ENCODE measurements at regions not wholly inside any gene's neighbourhood (a gene's known extent, or its start where the extent isn't known, plus 50 kb on each side); places are given as distances from the start of the nearest gene placed in this dataset.
"Not testable (repeated sequence)": the region's sequence is repeated elsewhere in the genome, so short reads cannot be mapped to it uniquely, and the experiment has no call there.

DNA sequence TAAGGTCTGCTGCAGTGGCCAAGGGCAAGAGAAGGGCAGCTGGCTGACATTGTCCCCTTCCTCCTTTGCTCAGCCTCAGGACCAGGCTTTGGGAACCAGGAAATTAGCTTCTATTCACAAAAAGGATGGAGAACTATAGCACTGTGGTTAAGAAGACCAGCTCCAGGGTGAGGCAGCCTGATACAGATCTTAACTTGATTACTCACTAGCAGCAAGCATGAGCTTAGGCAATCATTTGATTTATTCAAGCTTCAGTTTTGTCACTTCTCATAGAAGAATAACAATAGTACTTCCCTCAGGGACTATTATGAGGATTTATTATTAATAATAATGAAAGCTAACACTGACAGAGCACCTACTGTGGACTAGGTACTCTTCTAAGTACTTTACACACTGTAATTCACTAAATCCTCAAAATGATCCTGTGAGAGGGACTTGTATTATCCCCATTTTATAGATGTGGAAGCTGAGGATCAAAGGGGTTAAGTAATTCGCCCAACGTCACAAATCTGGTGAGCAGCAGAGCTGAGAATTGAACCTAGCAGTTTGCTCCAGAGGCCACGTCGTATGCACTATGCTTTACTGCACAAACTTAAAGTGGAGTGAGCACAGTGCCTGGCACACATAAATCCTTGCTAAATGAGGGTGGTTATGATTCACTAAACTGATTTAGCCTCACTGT, 130.4 kb upstream of the PAK3 start:
- no peak for DNase-seq (ENCODE audit: low read depth in 1 of 2, low spot score in 1 of 2)

GRCh38 chrX:110964786-110965185, 131.2 kb upstream of the PAK3 start:
- DNase-seq (ENCODE audit: low read depth in 1 of 2, low spot score in 1 of 2): no peak

DNA sequence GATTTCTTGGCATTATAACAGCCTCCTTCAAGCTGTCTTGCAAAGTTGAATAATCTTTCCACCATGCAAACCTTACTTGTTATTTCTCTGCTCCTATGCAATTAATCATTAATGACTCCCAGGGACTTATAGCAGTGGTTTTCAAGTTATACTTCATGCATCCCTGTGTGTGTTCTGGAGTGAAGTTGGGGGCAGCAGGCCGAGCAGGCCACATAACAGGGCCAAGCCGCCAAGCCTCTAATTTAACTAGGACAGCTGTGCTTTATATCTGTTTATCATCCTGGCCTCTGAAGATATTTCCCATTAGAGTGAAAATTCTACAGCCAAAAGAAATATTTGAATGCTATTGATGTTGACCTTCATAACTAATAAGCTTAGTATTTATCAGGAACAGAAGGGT, 133.5 kb upstream of the PAK3 start:
- no peak for DNase-seq (ENCODE audit: low read depth in 1 of 2, low spot score in 1 of 2)

- DNase-seq (ENCODE audit: low read depth in 1 of 2, low spot score in 1 of 2): no peak
Observed at GRCh38 chrX:110955706-110956105, 140.3 kb upstream of the PAK3 start.

DNA sequence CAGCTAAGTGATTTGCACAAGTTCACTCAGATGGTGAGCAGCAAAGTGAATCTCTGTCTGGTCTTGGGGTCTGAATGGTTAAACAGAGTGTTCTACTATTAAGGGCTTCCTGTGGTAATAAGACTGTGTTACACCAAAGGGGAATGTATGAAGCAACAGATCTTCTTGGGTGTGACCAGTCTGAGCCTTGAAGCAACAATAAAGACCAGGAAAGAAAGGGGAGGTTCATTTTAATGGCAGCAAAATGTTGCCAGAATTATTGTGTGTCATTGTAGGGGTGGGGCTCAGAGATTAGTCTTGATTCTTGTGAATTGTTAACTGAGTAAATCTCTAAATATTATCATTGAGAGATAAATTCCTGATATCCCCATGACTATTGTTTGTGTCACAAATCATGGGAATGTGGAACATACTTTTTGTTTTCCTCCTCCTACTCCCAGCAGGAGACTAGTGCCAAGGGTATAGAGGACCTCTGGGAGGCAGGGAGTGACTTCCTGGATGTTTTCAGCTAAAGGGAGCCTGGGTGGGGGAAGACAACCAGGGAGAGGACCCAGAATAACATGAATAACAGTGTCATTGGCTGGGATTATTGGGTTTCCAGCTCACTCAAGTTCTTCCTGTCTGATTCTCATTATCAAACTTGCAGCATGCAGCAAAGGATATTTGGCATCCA, 141.4 kb upstream of the PAK3 start:
- DNase-seq (ENCODE audit: low read depth in 1 of 2, low spot score in 1 of 2): no peak

DNA sequence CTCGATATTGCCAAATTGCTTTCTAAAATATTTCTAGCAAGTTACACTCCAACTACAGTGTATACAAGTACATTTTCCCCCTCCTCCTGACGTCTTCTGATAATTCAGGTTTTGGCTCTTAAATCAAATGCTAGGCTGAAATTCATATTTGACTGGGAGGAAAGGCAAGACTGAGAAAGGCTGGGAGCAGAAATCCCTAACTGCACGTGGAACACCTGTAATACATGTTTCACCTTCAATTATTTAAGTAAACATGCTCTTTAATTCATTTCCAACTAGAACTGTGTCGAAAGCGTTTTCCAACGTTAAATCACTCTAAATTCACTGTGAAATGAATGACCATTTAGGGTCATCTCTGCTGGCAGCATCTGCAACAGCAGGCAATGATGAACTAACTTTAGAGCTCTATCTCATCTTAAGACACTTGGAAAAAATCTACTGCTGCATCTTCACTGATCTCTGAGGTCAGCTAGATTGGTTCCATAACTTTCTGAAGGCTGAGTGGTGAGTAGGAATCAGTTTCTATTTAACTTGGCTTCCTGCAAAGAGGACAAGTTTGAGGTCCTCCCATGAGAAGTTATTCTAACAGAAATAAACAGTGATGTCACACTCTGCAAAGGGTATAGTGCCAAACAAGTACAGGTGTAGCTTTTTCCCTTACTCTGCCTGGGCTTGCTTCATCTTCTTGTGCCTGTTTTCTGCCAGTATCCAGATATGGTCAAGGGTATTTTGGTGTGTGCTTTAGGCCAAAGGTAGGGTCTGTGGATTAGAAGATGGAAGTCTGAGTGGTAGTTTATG, 144.3 kb upstream of the PAK3 start:
- DNase-seq (ENCODE audit: low read depth in 1 of 2, low spot score in 1 of 2): no peak

GRCh38 chrX:110944751-110945675, 149.4 kb upstream of the CHRDL1 start:
- no peak for DNase-seq (ENCODE audit: low read depth in 1 of 2, low spot score in 1 of 2)

DNA sequence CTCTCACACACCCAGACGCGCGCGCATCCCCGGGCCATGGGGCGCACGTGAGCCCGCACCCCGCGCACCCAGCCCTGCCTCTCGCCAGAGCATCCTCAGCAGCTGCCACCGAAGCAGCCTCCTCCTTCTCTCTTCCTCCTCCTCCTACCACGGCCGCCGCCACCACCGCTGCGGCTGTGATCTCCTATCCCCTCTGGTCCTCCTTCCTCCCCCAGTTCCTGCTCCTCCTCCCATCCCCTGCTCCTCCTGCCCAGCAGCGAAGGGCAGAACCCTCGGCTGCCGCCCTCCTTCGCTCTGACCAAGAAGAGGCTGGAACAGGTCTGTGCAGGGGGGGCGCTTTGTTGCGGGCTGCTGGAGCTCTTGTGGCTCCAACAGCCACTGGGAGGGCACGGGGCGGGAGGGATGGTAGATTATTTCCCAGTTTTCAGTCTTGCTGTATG, 148.7 kb upstream of the CHRDL1 start:
- DNase-seq (ENCODE audit: low read depth in 1 of 2, low spot score in 1 of 2): no peak

DNA sequence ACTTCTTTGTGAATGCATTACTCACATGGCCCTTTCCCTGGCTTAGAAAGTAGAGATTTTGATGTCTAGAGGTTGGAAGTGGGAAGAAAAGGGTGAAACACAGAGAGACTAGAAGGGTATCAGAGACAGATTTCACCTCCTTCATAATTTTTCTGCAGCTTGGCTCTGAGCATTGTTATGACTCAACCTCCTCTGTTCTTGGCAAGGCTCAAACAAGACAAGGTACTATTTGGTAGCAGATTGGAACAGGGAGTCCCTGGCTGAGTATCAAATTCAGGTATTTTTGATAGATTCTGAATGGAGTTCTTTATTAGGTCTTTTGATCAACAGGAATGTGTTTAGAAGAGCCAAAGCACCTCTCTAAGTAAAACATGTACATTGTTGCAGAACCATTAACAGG, 146.3 kb upstream of the CHRDL1 start:
- DNase-seq (ENCODE audit: low read depth in 1 of 2, low spot score in 1 of 2): no peak

DNA sequence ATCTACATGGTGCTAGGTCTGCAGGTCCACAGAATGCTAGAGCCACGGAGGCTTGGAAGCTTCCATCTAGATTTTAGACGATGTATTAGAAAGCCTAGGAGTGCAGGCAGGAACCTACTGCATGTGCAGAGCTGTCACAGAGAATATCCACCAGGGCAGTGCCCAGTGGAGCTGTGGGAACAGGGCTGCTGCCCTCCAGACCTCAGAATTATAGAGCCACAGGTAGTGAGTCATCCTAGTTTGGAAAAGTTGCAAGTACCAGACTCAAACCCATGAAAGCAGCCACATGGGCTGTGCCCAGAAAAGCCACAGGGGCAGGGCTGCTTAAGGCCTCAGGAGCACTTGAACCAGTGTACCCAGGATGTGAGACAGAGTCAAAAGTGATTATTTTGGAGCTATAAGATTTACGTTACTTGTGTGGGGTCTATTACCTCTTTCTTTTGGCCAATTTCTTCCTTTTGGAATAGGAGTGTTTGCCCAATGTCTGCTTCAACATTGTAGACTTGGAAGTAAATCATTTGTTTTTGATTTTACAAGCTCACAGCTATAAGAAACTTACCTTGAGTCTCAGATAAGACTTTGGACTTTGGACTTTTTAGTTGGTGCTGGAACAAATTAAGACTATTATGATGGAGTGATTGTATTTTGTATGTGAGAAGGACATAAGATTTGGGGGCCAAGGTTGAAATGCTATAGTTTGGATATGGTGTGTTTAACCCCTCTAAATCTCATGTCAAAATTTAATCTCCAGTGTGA, 143.5 kb upstream of the CHRDL1 start:
- DNase-seq (ENCODE audit: low read depth in 1 of 2, low spot score in 1 of 2): no peak

DNA sequence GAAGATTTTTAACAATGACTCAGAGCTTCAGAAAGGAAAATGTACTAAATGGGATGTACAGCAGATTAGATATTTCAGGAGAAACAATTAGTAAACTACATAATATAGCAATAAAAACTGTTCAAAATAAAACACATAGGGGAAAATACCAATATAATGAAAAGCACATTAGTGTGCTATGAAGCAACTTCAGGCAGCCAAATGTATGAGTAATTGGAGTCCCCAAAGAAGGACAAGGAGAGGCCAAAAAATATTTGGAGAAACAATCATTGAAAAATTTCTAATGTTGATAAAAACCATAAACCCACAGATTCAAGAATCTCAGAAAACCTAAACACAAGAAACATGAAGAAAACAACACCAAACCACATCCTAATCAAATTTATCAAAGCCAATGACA, 129.3 kb upstream of the CHRDL1 start:
- no peak for DNase-seq (ENCODE audit: low read depth in 1 of 2, low spot score in 1 of 2)

- DNase-seq (ENCODE audit: low read depth in 1 of 2, low spot score in 1 of 2): no peak
Observed at GRCh38 chrX:110920991-110921390, 125.4 kb upstream of the CHRDL1 start.

DNA sequence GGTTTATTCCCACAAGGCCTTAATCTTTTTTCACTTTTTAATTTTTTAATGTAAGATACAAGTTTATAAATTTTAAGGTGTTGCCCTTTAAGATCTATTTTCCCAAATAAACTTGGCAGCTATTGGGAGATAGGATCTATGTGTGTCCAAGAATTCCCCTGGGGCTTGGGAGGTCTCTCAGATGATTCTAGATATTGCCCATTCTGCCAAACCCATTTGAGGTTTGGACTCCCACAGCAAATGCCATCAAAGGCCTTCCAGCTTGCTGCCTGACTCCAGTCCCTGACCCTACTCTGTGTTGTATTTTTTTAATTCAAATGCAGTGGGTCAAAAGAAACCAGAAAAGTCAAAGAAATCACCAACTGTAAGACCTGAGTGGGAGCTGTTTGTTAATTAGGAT, 120.0 kb upstream of the CHRDL1 start:
- DNase-seq (ENCODE audit: low read depth in 1 of 2, low spot score in 1 of 2): no peak

- DNase-seq (ENCODE audit: low read depth in 1 of 2, low spot score in 1 of 2): no peak
Observed at GRCh38 chrX:110915111-110915510, 119.5 kb upstream of the CHRDL1 start.

GRCh38 chrX:110914281-110914680, 118.7 kb upstream of the CHRDL1 start:
- no peak for DNase-seq (ENCODE audit: low read depth in 1 of 2, low spot score in 1 of 2)

- not testable (repeated sequence) for DNase-seq (ENCODE audit: low read depth in 1 of 2, low spot score in 1 of 2)
Observed at GRCh38 chrX:110904747-110905146, 109.1 kb upstream of the CHRDL1 start.

DNA sequence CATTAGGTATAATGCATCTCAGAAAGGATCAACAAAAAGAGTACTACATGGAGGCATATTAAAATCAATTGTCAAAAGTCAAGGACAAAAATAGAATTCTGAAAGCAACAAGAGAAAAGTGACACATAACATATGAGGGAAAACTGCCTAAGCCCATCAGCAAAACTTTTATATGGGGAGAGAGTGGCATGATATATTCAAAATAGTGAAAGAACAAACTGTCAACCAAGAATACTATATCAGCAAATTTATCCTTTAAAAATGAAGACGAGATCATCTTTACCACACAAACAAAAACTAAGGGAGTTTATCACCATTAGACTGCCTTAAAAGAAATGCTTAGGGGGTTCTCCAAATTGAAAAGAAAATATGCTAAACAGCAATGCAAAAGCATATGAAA, 86.4 kb upstream of the CHRDL1 start:
- no peak for DNase-seq (ENCODE audit: low read depth in 1 of 2, low spot score in 1 of 2)

GRCh38 chrX:110877326-110877725, 81.7 kb upstream of the CHRDL1 start:
- no peak for DNase-seq (ENCODE audit: low read depth in 1 of 2, low spot score in 1 of 2)

GRCh38 chrX:110871839-110872238, 76.2 kb upstream of the CHRDL1 start:
- DNase-seq (ENCODE audit: low read depth in 1 of 2, low spot score in 1 of 2): no peak

DNA sequence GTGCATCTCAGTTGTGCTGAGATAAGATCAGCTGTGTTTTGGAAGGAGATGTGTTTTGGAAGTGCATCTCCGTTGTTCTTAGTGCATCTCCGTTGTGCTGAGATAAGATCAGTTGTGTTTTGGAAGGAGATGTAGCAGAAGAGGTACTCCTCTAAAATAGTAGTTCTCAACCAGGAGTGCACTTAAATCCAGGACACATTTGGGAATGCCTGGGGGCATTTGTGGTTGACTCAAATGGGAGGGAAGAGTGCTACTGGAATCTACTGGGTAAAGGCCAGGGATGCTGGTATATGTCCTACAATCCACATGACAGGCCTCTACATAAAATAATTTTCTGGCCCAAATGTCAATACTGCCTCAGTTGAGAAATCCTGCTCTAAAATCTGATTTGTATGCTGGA, 70.8 kb upstream of the CHRDL1 start:
- no peak for DNase-seq (ENCODE audit: low read depth in 1 of 2, low spot score in 1 of 2)

All from activated T-helper 1 cell treated with anti-CD3 and anti-CD28 coated beads, Interleukin-2, amount 50 U/mL, for 16 hours (primary cell).